ENCODE measurements at regions not wholly inside any gene's neighbourhood (a gene's known extent, or its start where the extent isn't known, plus 50 kb on each side); places are given as distances from the start of the nearest gene placed in this dataset.
A peak's percentile ranks its signal among the peaks of the same experiment; 100 is the strongest.

- DNase-seq (ENCODE audit: low read depth in 4 of 4, low spot score in 2 of 4): no peak
Measured at GRCh38 chr1:193634470-193634869, 448.1 kb upstream of the B3GALT2 start.

- no peak for DNase-seq (ENCODE audit: low read depth in 4 of 4, low spot score in 2 of 4)
Measured at GRCh38 chr1:193633991-193634390, 447.6 kb upstream of the B3GALT2 start.

DNA sequence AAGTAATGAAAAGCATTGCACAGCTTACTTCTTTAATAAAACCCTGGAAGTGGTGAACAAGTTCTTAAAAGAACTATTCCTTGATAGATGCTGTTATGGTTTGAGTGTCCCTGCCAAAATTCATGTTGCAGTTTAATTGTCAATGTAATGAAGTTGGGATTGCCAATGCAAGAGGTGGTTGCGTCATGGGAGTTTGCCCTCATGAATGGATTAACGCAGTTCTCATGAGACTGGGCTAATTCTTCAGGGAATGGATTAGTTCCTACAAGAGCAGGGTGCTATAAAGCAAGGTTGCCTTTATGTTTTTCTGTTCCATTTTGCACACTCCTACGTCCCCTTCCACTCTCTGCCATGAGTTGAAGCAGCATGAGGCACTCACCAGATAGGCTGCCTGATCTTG, 446.7 kb upstream of the B3GALT2 start:
- no peak for DNase-seq (ENCODE audit: low read depth in 4 of 4, low spot score in 2 of 4)

GRCh38 chr1:193631306-193631705, 444.9 kb upstream of the B3GALT2 start:
- no peak for DNase-seq (ENCODE audit: low read depth in 4 of 4, low spot score in 2 of 4)

- no peak for DNase-seq (ENCODE audit: low read depth in 4 of 4, low spot score in 2 of 4)
Measured at GRCh38 chr1:193629875-193630274, 443.5 kb upstream of the B3GALT2 start.

- DNase-seq (ENCODE audit: low read depth in 4 of 4, low spot score in 2 of 4): no peak
Measured at GRCh38 chr1:193626695-193627094, 440.3 kb upstream of the B3GALT2 start.

DNA sequence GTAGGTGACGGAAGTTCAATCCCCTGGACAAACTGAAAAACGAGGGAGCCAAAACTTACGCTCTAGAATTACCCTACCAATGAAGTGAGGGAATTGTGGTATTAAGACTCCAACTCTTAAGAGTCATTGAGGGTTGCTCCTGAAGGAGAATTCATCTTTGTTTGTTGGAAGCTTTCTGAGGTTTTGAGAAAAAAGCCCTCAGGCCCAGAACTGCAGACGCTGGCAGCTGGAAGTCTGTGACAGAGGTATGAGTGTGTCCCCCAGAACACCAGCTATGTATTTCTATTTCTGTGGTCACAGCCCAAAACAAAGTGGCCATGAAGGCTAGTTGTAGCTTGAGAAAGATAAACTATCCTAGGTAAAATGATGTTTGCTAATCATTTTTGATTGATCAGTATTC, 438.8 kb upstream of the B3GALT2 start:
- DNase-seq (ENCODE audit: low read depth in 4 of 4, low spot score in 2 of 4): no peak

- no peak for DNase-seq (ENCODE audit: low read depth in 4 of 4, low spot score in 2 of 4)
Measured at GRCh38 chr1:193619911-193620310, 433.5 kb upstream of the B3GALT2 start.

GRCh38 chr1:193614817-193615216, 428.4 kb upstream of the B3GALT2 start:
- no peak for DNase-seq (ENCODE audit: low read depth in 4 of 4, low spot score in 2 of 4)

GRCh38 chr1:193614275-193614674, 427.9 kb upstream of the B3GALT2 start:
- no peak for DNase-seq (ENCODE audit: low read depth in 4 of 4, low spot score in 2 of 4)

GRCh38 chr1:193613041-193613440, 426.6 kb upstream of the B3GALT2 start:
- DNase-seq (ENCODE audit: low read depth in 4 of 4, low spot score in 2 of 4): no peak

GRCh38 chr1:193609592-193609991, 423.2 kb upstream of the B3GALT2 start:
- DNase-seq (ENCODE audit: low read depth in 4 of 4, low spot score in 2 of 4): no peak

DNA sequence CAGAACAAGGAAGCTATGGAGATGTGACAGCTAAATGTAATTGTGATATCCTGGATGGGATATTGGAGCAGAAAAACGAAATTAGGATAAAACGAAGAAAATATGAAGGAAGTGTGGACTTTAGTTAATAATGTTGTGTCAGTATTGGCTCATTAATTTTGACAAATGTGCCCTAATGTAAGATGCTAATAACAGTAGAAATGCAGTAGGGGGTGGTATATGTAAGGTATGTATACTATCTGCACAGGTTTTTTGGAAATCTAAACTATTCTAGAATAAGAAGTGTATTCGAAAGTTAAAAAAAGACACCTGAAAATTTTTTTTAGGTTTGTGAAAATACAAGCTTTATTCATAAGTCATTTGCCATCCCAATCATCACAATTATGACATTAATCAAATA, 421.4 kb upstream of the B3GALT2 start:
- DNase-seq (ENCODE audit: low read depth in 4 of 4, low spot score in 2 of 4): no peak

- DNase-seq (ENCODE audit: low read depth in 4 of 4, low spot score in 2 of 4): no peak
Measured at GRCh38 chr1:193606035-193606434, 419.6 kb upstream of the B3GALT2 start.

DNA sequence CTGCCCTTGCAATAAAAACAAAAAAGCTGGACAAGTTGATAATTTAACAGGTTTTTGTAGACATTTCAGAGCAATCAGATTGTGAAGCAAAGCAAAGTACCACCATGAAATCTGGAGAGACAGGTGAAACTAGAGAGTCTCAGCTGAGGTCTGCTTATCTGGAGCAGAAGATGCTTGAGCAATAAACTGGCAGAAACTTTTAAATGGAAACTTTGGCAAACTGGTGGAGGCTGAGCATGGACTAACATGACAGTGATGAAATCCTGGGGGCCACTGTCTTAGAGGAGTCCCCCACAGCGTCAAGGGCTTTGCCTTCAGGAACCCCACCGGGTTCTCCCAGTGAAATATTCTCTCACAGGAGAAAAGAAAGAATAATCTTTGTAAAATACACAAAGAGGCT, 416.3 kb upstream of the B3GALT2 start:
- DNase-seq (ENCODE audit: low read depth in 4 of 4, low spot score in 2 of 4): no peak

- DNase-seq (ENCODE audit: low read depth in 4 of 4, low spot score in 2 of 4): no peak
Measured at GRCh38 chr1:193593147-193593885, 406.9 kb upstream of the B3GALT2 start.

GRCh38 chr1:193592317-193592716, 405.9 kb upstream of the B3GALT2 start:
- no peak for DNase-seq (ENCODE audit: low read depth in 4 of 4, low spot score in 2 of 4)

DNA sequence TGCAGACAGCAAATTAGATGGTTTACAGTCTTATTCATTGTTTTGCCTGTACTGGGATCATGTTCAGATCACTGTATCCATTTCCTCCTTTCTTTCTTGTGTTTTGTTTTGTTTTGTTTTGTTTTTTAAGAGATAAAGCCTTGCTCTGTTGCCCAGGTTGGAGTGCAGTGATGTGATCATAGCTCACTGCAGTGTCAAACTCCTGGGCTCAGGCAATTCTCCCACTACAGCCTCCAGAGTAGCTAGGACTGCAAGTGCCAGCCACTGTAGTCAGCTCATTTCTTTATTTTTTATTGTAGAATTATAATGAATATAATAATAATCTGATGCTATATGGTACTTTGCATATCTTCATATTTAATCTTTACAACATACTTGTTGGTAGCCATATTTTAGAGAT, 403.7 kb upstream of the B3GALT2 start:
- DNase-seq (ENCODE audit: low read depth in 4 of 4, low spot score in 2 of 4): no peak

- peak in 1 of 4 donors; percentile 15 for DNase-seq (ENCODE audit: low read depth in 4 of 4, low spot score in 2 of 4)
Measured at GRCh38 chr1:193589597-193590040, 403.2 kb upstream of the B3GALT2 start.

DNA sequence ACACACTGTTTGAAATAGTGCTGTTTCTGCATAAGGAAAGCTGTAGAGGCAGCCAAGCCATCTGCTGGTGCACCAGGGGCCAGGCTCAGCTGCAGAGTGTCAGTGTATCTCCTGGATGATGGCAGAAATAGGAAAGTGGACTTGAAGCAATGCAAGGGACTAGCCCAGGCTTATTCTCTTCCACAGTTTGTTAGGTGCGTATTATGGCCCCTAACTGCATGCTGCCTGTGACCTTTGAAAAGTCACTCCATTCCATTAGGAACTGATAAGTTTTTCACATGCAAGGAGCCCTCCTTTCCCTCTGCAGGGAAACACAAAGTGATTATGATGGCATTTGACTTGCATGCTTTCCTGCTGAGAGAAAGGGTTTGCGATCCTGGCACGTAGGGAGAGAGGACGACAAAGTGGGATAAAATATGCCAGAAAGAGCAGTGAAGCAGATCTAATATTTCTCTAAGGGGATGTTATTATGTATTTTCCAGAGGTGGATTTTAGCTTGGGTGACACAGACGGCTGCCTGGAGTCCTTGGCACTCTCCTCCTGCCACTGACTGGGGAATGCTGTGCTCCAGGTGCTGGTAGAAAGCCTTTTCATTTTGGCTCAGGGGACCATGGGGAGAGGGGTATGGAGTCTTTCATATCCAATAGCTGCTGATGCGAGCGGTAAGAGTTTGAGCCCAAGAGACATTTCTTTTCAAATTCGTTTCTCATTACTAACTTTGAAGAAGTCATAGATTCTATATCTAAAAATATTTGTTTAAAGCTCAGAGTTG, 402.1 kb upstream of the B3GALT2 start:
- no peak for DNase-seq (ENCODE audit: low read depth in 4 of 4, low spot score in 2 of 4)

DNA sequence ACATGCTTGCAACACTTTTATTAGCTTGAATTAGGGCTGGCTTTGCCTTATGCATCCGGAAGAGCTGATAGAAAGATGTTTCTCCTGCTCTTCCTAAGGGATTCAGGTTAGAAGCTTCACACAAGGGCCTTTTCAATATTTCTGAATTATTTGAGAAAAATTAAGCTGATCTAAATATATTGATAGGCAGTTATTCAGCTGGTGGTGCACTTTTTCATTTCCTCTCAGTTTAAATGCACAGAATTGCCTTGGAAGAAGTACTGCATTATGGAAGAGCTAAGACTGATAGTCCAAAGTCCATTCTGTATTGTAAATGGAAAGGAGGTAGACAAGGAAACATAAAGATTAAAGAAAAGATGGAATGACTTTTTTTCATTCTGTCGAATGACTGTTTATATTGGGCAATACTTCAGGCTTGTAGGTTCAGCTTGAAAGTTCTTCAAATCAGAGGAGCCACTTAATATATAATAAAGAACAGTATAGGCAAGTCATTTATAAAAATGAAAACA, 398.4 kb upstream of the B3GALT2 start:
- DNase-seq (ENCODE audit: low read depth in 4 of 4, low spot score in 2 of 4): no peak

DNA sequence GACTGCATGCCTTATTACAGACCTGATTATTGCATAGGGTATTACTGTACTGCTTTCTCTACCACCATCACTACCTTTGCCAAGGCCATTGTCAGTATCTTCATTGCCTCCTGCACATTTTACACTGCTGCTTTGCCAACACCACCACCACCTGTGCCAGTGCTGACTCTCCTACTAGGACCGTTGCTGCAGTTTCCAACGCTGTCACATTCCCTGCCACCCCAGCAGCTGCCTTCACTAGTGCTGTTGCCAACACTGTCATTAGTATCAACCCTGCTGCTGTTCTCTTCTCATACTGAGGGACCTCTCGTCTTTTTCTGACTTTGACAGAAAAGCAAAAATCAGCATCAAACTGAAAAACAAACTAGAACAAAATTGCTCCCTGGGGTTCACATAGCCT, 394.9 kb upstream of the B3GALT2 start:
- DNase-seq (ENCODE audit: low read depth in 4 of 4, low spot score in 2 of 4): no peak

All from left renal cortex interstitium (tissue), 4 donors.